Progenitor cell of endocrine pancreas (in vitro differentiated cells): ENCODE measurements at regions not wholly inside any gene's neighbourhood (a gene's known extent, or its start where the extent isn't known, plus 50 kb on each side); places are given as distances from the start of the nearest gene placed in this dataset.

Source experiments
- DNase-seq: peaks from one replicate; pipeline ENCODE4 v3.0.0; 2021; ENCODE audit warnings: low spot score; ENCODE audit not compliant: unreplicated experiment
- H3K27ac Mint-ChIP-seq: 2 replicates; pipeline ENCODE4 v1.8.0; 2021; ENCODE audit warnings: mild to moderate bottlenecking, moderate library complexity, mixed read lengths
- H3K27me3 Mint-ChIP-seq: 2 replicates; pipeline ENCODE4 v1.8.0; 2021; ENCODE audit warnings: mixed read lengths
- H3K36me3 Mint-ChIP-seq: 2 replicates; pipeline ENCODE4 v1.8.0; 2022; ENCODE audit warnings: mixed read lengths; ENCODE audit not compliant: insufficient read depth
- H3K4me1 Mint-ChIP-seq: 2 replicates; pipeline ENCODE4 v1.8.0; 2021; ENCODE audit warnings: low read depth, mixed read lengths
- H3K4me3 Mint-ChIP-seq: 2 replicates; pipeline ENCODE4 v1.8.0; 2021; ENCODE audit warnings: low read depth, mild to moderate bottlenecking, moderate library complexity, mixed read lengths
- H3K9me3 Mint-ChIP-seq: 2 replicates; pipeline ENCODE4 v1.8.0; 2021; ENCODE audit warnings: low read depth, mixed read lengths
- CTCF ChIP-seq: fragments of 200-600 bp; sonication (generic); IDR thresholded peaks from one replicate; pipeline ENCODE4 v1.5.0; 2021; ENCODE audit warnings: antibody characterized with exemption, mild to moderate bottlenecking; ENCODE audit not compliant: unreplicated experiment

- DNase-seq, result no peak
- no peak for TF ChIP-seq CTCF
- peaks cover 6% of the 10 kb centered on the region for H3K27me3 Mint-ChIP-seq
- H3K9me3 Mint-ChIP-seq, result peaks cover 2% of the 10 kb centered on the region
- no peaks in the 10 kb centered on the region for H3K4me1 Mint-ChIP-seq
- no peak overlapping the region for H3K27ac Mint-ChIP-seq
- H3K36me3 Mint-ChIP-seq, result no peaks in the 10 kb centered on the region
- no peak overlapping the region for H3K4me3 Mint-ChIP-seq
These were observed 122.9 kb downstream of the DMRTA2 start for GRCh38 chr1:50300297-50300696.

- TF ChIP-seq CTCF, result no peak
- H3K9me3 Mint-ChIP-seq, result peaks cover 2% of the 10 kb centered on the region
- DNase-seq, result no peak
- no peak overlapping the region for H3K4me3 Mint-ChIP-seq
- peaks cover 8% of the 10 kb centered on the region for H3K27me3 Mint-ChIP-seq
- H3K36me3 Mint-ChIP-seq, result no peaks in the 10 kb centered on the region
- no peak overlapping the region for H3K27ac Mint-ChIP-seq
- H3K4me1 Mint-ChIP-seq, result no peaks in the 10 kb centered on the region
These were observed 127.7 kb downstream of the DMRTA2 start for GRCh38 chr1:50295566-50295965.

- H3K27ac Mint-ChIP-seq, result no peak overlapping the region
- H3K36me3 Mint-ChIP-seq, result no peaks in the 10 kb centered on the region
- H3K4me3 Mint-ChIP-seq, result no peak overlapping the region
- peaks cover 5% of the 10 kb centered on the region for H3K27me3 Mint-ChIP-seq
- no peak for TF ChIP-seq CTCF
- peaks cover 2% of the 10 kb centered on the region for H3K9me3 Mint-ChIP-seq
- no peaks in the 10 kb centered on the region for H3K4me1 Mint-ChIP-seq
- no peak for DNase-seq
These were observed 131.0 kb downstream of the DMRTA2 start for GRCh38 chr1:50292276-50292675.

- Mint-ChIP-seq H3K4me3 (no peak overlapping the region), H3K27me3 (peaks cover 3% of the 10 kb centered on the region), H3K9me3 (no peaks in the 10 kb centered on the region), H3K27ac (no peak overlapping the region), H3K4me1 (no peaks in the 10 kb centered on the region), H3K36me3 (no peaks in the 10 kb centered on the region)
- DNase-seq, result no peak
- no peak for TF ChIP-seq CTCF
These were observed 133.7 kb downstream of the DMRTA2 start for GRCh38 chr1:50289495-50289894.

GRCh38 chr1:50285994-50286393 lies 137.2 kb downstream of the DMRTA2 start:
- no peak overlapping the region for H3K27ac Mint-ChIP-seq
- H3K36me3 Mint-ChIP-seq, result no peaks in the 10 kb centered on the region
- H3K9me3 Mint-ChIP-seq, result no peaks in the 10 kb centered on the region
- TF ChIP-seq CTCF, result no peak
- peaks cover 7% of the 10 kb centered on the region for H3K27me3 Mint-ChIP-seq
- no peaks in the 10 kb centered on the region for H3K4me1 Mint-ChIP-seq
- H3K4me3 Mint-ChIP-seq, result no peak overlapping the region
- no peak for DNase-seq
